ENCODE measurements at regions not wholly inside any gene's neighbourhood (a gene's known extent, or its start where the extent isn't known, plus 50 kb on each side); places are given as distances from the start of the nearest gene placed in this dataset.

DNA sequence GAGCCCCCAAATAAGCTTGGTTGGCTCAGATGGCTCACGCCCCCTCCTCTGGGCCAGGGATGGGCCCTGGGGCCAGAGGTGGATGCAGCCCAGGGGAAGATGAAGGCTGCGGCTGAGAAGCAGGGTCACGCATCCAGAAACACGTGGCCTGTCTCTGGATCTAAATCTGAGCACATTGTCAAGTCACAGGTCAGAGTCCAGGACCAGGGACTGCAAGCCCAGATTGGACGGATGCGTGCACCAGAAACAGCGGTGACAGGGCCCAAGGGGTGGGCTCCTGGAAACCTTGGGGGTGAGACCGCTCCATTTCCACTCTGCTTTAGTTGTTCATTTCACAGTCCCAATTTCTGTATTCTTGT lies 226.2 kb downstream of the ACKR3 start:
- no peak for DNase-seq (ENCODE audit: low read depth, low spot score)
- no peak overlapping the region for H3K27ac Mint-ChIP-seq (ENCODE audit: unreplicated experiment)
- TF ChIP-seq, protein P1, sequence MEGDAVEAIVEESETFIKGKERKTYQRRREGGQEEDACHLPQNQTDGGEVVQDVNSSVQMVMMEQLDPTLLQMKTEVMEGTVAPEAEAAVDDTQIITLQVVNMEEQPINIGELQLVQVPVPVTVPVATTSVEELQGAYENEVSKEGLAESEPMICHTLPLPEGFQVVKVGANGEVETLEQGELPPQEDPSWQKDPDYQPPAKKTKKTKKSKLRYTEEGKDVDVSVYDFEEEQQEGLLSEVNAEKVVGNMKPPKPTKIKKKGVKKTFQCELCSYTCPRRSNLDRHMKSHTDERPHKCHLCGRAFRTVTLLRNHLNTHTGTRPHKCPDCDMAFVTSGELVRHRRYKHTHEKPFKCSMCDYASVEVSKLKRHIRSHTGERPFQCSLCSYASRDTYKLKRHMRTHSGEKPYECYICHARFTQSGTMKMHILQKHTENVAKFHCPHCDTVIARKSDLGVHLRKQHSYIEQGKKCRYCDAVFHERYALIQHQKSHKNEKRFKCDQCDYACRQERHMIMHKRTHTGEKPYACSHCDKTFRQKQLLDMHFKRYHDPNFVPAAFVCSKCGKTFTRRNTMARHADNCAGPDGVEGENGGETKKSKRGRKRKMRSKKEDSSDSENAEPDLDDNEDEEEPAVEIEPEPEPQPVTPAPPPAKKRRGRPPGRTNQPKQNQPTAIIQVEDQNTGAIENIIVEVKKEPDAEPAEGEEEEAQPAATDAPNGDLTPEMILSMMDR (conservative IDR thresholded peaks at IDR 0.05) = no peak

DNA sequence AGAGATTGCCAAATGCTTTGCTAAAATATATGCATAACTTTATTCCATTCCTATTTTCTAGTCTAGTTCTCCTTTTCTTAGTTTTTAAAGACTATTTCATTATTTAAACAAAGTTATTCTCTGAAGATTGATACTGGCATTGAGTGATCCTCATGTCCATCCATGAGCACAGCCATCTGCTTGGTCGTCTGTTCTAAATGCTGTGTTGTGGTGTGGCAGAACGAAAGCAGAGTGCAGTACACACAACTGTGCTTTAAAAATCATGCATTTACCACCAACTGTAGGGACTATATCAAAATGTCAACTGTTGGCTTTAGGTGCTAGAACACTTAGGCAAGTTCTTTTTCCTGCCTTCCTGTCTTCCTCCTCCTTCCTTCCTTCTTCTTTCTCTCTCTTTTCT lies 226.6 kb downstream of the ACKR3 start:
- H3K9me3 Mint-ChIP-seq = peaks cover 6% of the 10 kb centered on the region
- TF ChIP-seq, protein P1 (conservative IDR thresholded peaks at IDR 0.05) = no peak
- DNase-seq (ENCODE audit: low read depth, low spot score) = no peak
- H3K4me1 Mint-ChIP-seq = peaks cover 4% of the 10 kb centered on the region
- H3K27ac Mint-ChIP-seq (ENCODE audit: unreplicated experiment) = no peak overlapping the region
- peaks cover 4% of the 10 kb centered on the region for H3K36me3 Mint-ChIP-seq (ENCODE audit: low read depth)
- no peak overlapping the region for H3K4me3 Mint-ChIP-seq
- H3K27me3 Mint-ChIP-seq (ENCODE audit: low read depth) = peaks cover 3% of the 10 kb centered on the region

More for the DNA sequence above, 226.2 kb downstream of the ACKR3 start:
- H3K27me3 Mint-ChIP-seq (ENCODE audit: low read depth) = peaks cover 3% of the 10 kb centered on the region
- H3K4me3 Mint-ChIP-seq = no peak overlapping the region
- H3K36me3 Mint-ChIP-seq (ENCODE audit: low read depth) = peaks cover 4% of the 10 kb centered on the region
- H3K4me1 Mint-ChIP-seq = peaks cover 8% of the 10 kb centered on the region
- peaks cover 6% of the 10 kb centered on the region for H3K9me3 Mint-ChIP-seq

DNA sequence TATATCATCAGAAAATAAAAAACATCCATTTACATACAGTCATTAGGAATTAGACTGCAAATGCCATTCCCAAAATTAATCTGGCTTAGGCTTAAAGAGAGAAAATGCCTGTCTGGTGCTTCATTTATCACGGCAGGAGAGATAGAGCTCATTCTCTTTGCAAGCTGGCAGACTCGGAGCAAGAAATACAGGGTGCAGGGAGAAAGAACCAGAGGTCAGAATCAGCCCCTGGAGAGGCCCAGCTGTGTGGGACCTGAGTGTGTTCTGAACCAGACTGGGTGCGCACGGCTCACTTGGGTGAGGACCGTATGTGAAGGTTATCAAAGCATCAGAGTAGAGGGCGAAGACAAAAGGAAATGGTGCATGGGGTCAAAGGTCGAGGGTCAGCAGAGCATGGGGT lies 227.8 kb downstream of the ACKR3 start:
- Mint-ChIP-seq H3K9me3 (peaks cover 6% of the 10 kb centered on the region), H3K36me3 (ENCODE audit: low read depth) (peaks cover 4% of the 10 kb centered on the region), H3K27me3 (ENCODE audit: low read depth) (peaks cover 3% of the 10 kb centered on the region), H3K27ac (ENCODE audit: unreplicated experiment) (no peak overlapping the region), H3K4me3 (no peak overlapping the region), H3K4me1 (peaks cover 4% of the 10 kb centered on the region)
- TF ChIP-seq, protein P1 (conservative IDR thresholded peaks at IDR 0.05) = no peak
- no peak for DNase-seq (ENCODE audit: low read depth, low spot score)

DNA sequence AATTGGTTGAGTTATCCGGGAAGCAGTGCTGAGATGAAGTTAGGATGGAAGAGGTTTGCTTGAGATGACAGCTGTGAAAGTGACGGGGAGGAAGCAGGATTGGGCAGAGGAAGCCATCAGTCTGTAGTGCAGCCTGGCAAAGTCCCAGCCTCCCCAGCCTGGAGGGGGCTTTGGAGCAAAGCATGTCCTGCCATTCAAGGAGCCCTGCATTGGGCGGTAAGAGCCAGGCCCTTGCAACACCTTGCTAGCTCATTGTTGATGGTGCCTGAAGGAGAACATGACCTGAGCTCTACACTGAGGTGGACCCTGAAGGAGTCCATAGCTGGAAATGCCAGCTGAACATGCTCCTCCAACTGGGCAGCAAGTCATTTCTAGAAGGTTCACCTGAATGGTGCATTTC lies 228.9 kb downstream of the ACKR3 start:
- Mint-ChIP-seq H3K27ac (ENCODE audit: unreplicated experiment) (no peak overlapping the region), H3K36me3 (ENCODE audit: low read depth) (peaks cover 4% of the 10 kb centered on the region), H3K9me3 (peaks cover 6% of the 10 kb centered on the region), H3K27me3 (ENCODE audit: low read depth) (peaks cover 3% of the 10 kb centered on the region), H3K4me3 (no peak overlapping the region), H3K4me1 (peaks cover 4% of the 10 kb centered on the region)
- no peak for DNase-seq (ENCODE audit: low read depth, low spot score)
- TF ChIP-seq, protein P1 (conservative IDR thresholded peaks at IDR 0.05) = no peak

DNA sequence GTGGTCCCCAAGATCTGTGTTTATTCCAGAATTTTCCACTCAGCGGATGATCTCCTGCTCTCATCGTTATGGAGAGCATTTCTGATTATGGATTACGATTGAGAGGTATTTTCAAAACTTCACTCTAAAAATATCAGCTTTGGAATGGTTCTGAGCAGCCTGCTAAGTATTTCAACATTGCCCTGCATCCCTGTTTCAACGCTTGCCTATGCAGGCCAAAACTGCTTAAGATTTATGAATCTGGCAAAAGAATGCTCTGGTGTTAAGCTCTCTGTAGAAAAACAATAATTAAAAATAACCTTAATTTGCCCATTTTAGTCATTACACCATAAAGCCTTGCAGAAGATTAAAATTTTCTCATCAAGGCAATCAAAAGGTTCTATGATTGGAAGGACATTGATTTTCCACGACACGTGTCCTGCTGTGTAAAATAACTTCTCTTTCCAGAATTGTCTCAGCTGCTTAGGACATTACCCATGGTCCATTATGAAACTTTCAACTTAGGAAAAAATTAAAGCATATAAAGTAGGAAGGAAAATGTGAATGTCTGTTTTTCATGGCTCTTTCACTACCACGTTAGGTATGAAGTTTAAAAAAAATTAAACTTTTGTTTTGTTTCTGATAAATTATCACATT lies 229.9 kb downstream of the ACKR3 start:
- Mint-ChIP-seq H3K4me1 (peaks cover 4% of the 10 kb centered on the region), H3K27ac (ENCODE audit: unreplicated experiment) (no peak overlapping the region), H3K36me3 (ENCODE audit: low read depth) (peaks cover 4% of the 10 kb centered on the region), H3K4me3 (no peak overlapping the region), H3K9me3 (peaks cover 6% of the 10 kb centered on the region), H3K27me3 (ENCODE audit: low read depth) (peaks cover 3% of the 10 kb centered on the region)
- no peak for DNase-seq (ENCODE audit: low read depth, low spot score)
- TF ChIP-seq, protein P1 (conservative IDR thresholded peaks at IDR 0.05) = no peak

Data from neural crest cell (in vitro differentiated cells).